ENCODE measurements at regions not wholly inside any gene's neighbourhood (a gene's known extent, or its start where the extent isn't known, plus 50 kb on each side); places are given as distances from the start of the nearest gene placed in this dataset.

DNA sequence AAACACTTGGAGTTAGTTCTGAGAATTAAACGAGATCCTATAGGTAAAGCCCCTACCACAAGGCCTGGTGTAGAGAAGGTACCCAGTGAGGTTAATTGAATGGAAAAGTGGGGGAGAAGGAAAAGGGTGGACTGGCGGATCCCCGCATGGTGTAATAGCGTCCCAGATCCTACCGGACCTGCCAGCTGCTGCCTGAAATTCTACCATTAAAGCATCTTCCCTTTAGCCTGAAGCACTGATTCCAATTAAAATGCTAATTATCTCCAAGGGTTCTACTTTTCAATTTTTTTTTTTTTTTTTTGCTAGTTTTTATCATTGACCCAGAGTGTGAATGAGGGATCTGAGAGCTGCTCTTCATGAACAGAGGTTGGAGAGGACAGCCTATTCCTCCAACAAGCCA lies 237.9 kb downstream of the TLE3 start:
- H3K27ac ChIP-seq: no peak overlapping the region
- no peaks in the 10 kb centered on the region for H3K4me1 ChIP-seq
- no peaks in the 10 kb centered on the region for H3K36me3 ChIP-seq
- TF ChIP-seq, protein P1, sequence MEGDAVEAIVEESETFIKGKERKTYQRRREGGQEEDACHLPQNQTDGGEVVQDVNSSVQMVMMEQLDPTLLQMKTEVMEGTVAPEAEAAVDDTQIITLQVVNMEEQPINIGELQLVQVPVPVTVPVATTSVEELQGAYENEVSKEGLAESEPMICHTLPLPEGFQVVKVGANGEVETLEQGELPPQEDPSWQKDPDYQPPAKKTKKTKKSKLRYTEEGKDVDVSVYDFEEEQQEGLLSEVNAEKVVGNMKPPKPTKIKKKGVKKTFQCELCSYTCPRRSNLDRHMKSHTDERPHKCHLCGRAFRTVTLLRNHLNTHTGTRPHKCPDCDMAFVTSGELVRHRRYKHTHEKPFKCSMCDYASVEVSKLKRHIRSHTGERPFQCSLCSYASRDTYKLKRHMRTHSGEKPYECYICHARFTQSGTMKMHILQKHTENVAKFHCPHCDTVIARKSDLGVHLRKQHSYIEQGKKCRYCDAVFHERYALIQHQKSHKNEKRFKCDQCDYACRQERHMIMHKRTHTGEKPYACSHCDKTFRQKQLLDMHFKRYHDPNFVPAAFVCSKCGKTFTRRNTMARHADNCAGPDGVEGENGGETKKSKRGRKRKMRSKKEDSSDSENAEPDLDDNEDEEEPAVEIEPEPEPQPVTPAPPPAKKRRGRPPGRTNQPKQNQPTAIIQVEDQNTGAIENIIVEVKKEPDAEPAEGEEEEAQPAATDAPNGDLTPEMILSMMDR (IDR thresholded peaks at IDR 0.05): no peak
- H3K9me3 ChIP-seq: no peaks in the 10 kb centered on the region
- no peak for ATAC-seq
- DNase-seq: no peak
- H3K4me3 ChIP-seq: no peak overlapping the region
- no peaks in the 10 kb centered on the region for H3K27me3 ChIP-seq (ENCODE audit: low read depth)
- intact Hi-C loops (cut with DNase I): no loop called here

DNA sequence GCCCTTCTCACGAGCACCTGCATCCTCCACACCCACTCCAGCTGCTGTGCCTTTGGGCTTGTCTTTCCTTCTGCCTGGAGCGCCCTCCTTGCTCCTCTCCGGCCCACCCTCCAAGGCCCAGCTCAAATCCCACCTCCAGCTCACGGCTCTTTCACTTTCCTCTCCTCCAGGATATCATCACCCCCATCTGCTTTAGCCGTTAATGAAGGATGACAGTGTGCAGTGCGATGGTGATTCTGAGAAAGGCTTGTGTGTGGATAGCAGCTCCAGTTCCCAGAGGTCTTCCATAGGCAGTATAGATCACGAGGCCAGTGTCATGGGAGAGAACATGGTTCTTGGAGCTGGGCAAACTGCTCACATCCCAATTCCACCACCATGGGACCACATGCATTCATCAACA lies 237.4 kb downstream of the TLE3 start:
- no peak for ATAC-seq
- H3K27ac ChIP-seq: no peak overlapping the region
- H3K4me1 ChIP-seq: no peaks in the 10 kb centered on the region
- TF ChIP-seq, protein P1 (IDR thresholded peaks at IDR 0.05): no peak
- no peak overlapping the region for H3K4me3 ChIP-seq
- no peaks in the 10 kb centered on the region for H3K27me3 ChIP-seq (ENCODE audit: low read depth)
- no peak for DNase-seq
- H3K9me3 ChIP-seq: no peaks in the 10 kb centered on the region
- intact Hi-C loops (cut with DNase I): no loop called here
- no peaks in the 10 kb centered on the region for H3K36me3 ChIP-seq

DNA sequence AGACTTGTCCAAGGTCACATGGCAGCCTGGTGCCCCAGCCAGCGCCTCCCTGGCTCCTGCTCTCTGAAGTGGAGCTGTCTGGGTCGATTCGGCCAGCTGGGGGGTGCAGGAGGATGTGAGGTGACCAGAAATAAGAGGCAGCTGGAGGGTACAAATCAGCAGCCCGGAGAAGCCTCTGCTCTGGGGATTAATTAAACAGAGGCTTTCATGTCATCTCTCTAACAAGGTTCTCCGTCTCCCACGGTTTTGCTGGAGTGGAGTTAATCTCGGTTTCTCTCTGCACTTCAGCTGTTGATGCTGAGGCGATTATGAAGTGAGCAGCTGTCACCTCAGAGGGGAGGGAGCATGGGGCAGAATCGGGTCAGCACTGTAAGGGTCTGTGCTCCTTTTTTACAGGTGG lies 236.8 kb downstream of the TLE3 start:
- Histone ChIP-seq H3K27ac (no peak overlapping the region), H3K27me3 (ENCODE audit: low read depth) (no peaks in the 10 kb centered on the region), H3K4me3 (no peak overlapping the region), H3K4me1 (no peaks in the 10 kb centered on the region), H3K36me3 (no peaks in the 10 kb centered on the region), H3K9me3 (no peaks in the 10 kb centered on the region)
- DNase-seq (no peak), ATAC-seq (no peak)
- intact Hi-C loops (cut with DNase I): no loop called here
- TF ChIP-seq, protein P1 (IDR thresholded peaks at IDR 0.05): no peak

DNA sequence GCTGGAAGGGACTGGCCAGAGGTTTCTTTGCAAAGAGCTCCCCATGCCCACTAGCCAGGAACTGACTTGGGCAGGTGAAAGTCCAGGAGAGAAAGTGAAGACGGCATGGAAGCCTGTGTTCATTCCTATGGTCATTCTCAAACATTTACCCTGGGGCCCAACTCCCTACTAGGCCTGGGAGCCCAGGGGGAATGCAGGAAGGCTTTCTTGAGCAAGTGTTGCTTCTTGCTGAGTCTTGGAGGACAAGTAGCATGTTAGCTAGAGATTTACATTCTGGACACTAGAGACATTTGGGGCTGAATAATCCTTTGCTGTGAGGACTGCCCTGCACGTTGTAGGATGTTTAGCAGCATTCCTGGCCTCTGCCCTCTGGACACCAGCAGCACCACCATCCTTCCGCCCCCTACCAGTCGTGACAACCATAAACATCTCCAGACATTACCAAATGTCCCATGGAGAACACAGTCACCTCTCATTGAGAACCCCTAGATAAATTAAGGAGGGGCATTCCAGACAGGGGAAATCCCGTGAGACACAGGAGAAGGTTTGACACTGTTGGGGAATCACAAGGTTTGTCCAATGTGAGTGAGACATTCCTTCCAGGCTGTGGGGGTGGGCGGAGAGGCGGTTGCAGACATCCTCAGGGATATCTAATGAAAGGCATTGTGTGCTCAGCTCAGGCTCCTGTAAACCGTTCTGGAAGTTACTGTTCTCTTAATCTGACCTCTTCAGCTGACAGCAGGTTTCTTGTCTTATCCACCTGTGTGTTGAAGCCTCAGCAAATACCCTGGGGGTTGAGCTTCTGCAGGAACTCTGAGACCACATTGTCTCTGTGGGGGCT lies 236.2 kb downstream of the TLE3 start:
- intact Hi-C loops (cut with DNase I): no loop called here

DNA sequence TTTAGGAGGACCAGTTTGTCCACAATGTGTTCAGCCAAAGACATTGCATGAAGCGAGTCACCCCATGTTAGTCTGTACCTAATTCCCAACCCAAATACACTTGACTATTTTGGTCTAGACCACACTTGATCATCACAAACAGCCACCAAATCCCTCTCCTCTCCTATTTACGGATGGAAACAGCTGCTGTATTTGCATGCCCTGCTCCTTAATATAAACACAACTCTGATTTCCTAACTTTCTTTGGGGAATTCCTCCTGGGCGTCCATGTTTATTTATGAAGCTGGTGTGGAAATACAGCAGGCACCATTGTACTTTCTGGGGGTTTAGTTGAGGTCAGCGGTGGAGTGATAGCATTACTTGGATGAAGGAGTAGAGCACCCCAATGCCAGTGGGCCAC lies 235.2 kb downstream of the TLE3 start:
- H3K9me3 ChIP-seq: no peaks in the 10 kb centered on the region
- DNase-seq: no peak
- H3K4me1 ChIP-seq: no peaks in the 10 kb centered on the region
- no peaks in the 10 kb centered on the region for H3K36me3 ChIP-seq
- TF ChIP-seq, protein P1 (IDR thresholded peaks at IDR 0.05): no peak
- no peak overlapping the region for H3K27ac ChIP-seq
- H3K4me3 ChIP-seq: no peak overlapping the region
- no peak for ATAC-seq
- H3K27me3 ChIP-seq (ENCODE audit: low read depth): no peaks in the 10 kb centered on the region
- intact Hi-C loops (cut with DNase I): no loop called here

More for the DNA sequence above, 236.2 kb downstream of the TLE3 start:
- no peaks in the 10 kb centered on the region for H3K36me3 ChIP-seq
- H3K4me3 ChIP-seq: no peak overlapping the region
- no peaks in the 10 kb centered on the region for H3K9me3 ChIP-seq
- no peak for DNase-seq
- no peaks in the 10 kb centered on the region for H3K27me3 ChIP-seq (ENCODE audit: low read depth)
- H3K4me1 ChIP-seq: no peaks in the 10 kb centered on the region
- ATAC-seq: no peak
- TF ChIP-seq, protein P1 (IDR thresholded peaks at IDR 0.05): no peak
- no peak overlapping the region for H3K27ac ChIP-seq
